Stomach smooth muscle (tissue), 2 donors: ENCODE measurements at regions not wholly inside any gene's neighbourhood (a gene's known extent, or its start where the extent isn't known, plus 50 kb on each side); places are given as distances from the start of the nearest gene placed in this dataset.

ENCODE experiments used
- H3K27ac ChIP-seq: one replicate; pipeline ENCODE4 v1.7.0; 2013; ENCODE audit warnings: mild to moderate bottlenecking, low read length, inconsistent platforms
- H3K27me3 ChIP-seq, 2 donors: one replicate each; pipeline ENCODE4 v1.7.0; 2013; ENCODE audit warnings: low read length in 2 of 2; ENCODE audit not compliant: insufficient read depth in 2 of 2, control insufficient read depth in 1 of 2
- H3K36me3 ChIP-seq, 2 donors: one replicate each; pipeline ENCODE4 v1.7.0; 2013; ENCODE audit warnings: low read length in 2 of 2; ENCODE audit not compliant: control insufficient read depth in 2 of 2, insufficient read depth in 2 of 2
- H3K4me1 ChIP-seq: one replicate; pipeline ENCODE4 v1.7.0; 2013; ENCODE audit warnings: low read length; ENCODE audit not compliant: control insufficient read depth, insufficient read depth
- H3K4me3 ChIP-seq, 2 donors: one replicate each; pipeline ENCODE4 v1.7.0; 2013; ENCODE audit warnings: low read length in 2 of 2
- H3K9ac ChIP-seq, 2 donors: one replicate each; pipeline ENCODE4 v1.7.0; 2013; ENCODE audit warnings: low read length in 2 of 2, mild to moderate bottlenecking in 1 of 2
- H3K9me3 ChIP-seq, 2 donors: one replicate each; pipeline ENCODE4 v1.7.0; 2013; ENCODE audit warnings: low read length in 2 of 2; ENCODE audit not compliant: control insufficient read depth in 2 of 2
- donor health status: healthy.
- donor health status: Pancreatic carcinoma.

DNA sequence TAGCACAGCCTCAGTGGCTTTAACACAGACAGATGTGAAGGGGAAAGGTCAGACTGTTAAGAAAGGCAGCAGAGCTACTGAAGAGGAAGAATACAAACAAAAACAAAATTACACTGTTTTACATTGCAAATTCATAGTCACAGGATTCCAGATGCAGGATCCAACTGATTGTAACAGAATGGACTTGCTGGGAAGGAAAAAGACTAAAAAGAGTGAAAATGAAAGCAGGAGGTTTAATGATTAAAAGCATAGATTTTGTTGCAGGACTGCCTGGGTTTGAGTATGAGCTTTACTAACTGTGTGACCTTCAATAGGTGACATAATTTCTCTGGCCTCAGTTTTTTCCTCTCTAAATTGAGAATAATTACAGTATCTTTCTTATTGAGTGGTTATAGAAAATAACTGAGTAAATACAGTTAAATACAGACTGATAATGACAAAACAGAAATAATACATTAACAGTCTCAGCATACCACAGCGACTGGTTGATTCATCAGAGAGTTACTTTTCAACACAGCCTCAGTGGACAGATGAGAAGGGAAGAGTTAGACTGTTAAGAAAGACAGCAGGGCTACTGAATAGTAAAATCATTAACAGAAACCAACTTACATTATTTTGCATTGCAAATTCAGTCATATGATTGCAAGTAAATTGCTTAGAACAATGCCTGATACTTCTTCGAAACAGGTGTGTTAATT, 704.2 kb upstream of the TENM4 start:
- Histone ChIP-seq H3K9ac (no peak overlapping the region), H3K4me3 (no peak overlapping the region), H3K27me3 (no peaks in the 10 kb centered on the region), H3K27ac (no peak overlapping the region), H3K9me3 (no peaks in the 10 kb centered on the region), H3K4me1 (no peaks in the 10 kb centered on the region), H3K36me3 (no peaks in the 10 kb centered on the region)

- Histone ChIP-seq H3K27me3 (no peaks in the 10 kb centered on the region), H3K4me3 (no peak overlapping the region), H3K27ac (no peak overlapping the region), H3K4me1 (no peaks in the 10 kb centered on the region), H3K9me3 (no peaks in the 10 kb centered on the region), H3K36me3 (no peaks in the 10 kb centered on the region), H3K9ac (no peak overlapping the region)
Observed at GRCh38 chr11:80136991-80137390, 696.2 kb upstream of the TENM4 start.

DNA sequence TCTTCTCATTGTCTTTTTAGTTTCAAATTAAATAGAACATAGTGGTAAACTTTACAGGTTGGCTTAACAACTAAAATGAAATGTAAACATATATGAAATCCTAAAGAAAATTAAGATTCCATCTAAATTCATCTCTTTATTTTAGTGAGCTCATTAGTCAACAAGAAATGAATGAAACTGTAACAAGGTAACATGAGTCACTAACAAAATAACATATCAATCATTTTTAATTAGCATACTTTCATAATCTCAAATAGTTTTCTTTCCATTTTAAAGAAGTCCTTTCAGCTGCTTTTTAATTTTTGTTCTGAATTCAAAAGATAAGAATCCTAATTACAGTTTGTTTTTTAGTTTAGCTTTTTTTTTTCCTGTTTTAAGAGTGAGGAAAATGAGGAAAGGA, 688.6 kb upstream of the TENM4 start:
- Histone ChIP-seq H3K36me3 (no peaks in the 10 kb centered on the region), H3K27ac (no peak overlapping the region), H3K9me3 (no peaks in the 10 kb centered on the region), H3K27me3 (no peaks in the 10 kb centered on the region), H3K4me3 (no peak overlapping the region), H3K9ac (no peak overlapping the region), H3K4me1 (no peaks in the 10 kb centered on the region)

GRCh38 chr11:80122211-80122610, 681.4 kb upstream of the TENM4 start:
- Histone ChIP-seq H3K27ac (no peak overlapping the region), H3K4me3 (no peak overlapping the region), H3K27me3 (no peaks in the 10 kb centered on the region), H3K4me1 (no peaks in the 10 kb centered on the region), H3K36me3 (no peaks in the 10 kb centered on the region), H3K9me3 (peaks cover 0 to 2% of the 10 kb centered on the region in 2 donors), H3K9ac (no peak overlapping the region)

GRCh38 chr11:80118073-80118472, 677.2 kb upstream of the TENM4 start:
- Histone ChIP-seq H3K4me3 (no peak overlapping the region), H3K9me3 (peaks cover 0 to 2% of the 10 kb centered on the region in 2 donors), H3K9ac (no peak overlapping the region), H3K27me3 (no peaks in the 10 kb centered on the region), H3K4me1 (no peaks in the 10 kb centered on the region), H3K36me3 (no peaks in the 10 kb centered on the region), H3K27ac (no peak overlapping the region)

DNA sequence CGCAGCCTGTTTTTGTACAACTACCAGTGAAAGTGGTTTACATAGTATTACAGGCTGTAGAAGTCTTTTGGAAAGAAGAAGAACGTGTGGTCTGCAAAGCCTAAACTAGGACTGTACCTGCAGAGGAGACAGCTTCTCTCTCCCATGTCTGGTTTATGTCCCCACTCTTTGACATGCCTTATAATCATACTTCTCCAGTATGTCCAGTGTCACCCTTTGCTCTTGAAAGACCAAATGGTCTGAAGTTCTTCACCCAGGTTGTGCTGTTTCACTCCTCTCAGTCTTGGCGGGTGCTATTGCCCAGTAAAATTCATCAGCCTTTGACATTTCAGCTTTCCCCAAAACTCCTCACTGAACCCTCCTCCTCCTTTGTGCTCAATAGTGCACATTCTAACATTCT, 676.0 kb upstream of the TENM4 start:
- H3K9ac ChIP-seq: no peak overlapping the region
- H3K36me3 ChIP-seq: no peaks in the 10 kb centered on the region
- no peak overlapping the region for H3K27ac ChIP-seq
- no peaks in the 10 kb centered on the region for H3K4me1 ChIP-seq
- peaks cover 0 to 2% of the 10 kb centered on the region in 2 donors for H3K9me3 ChIP-seq
- H3K27me3 ChIP-seq: no peaks in the 10 kb centered on the region
- no peak overlapping the region for H3K4me3 ChIP-seq

DNA sequence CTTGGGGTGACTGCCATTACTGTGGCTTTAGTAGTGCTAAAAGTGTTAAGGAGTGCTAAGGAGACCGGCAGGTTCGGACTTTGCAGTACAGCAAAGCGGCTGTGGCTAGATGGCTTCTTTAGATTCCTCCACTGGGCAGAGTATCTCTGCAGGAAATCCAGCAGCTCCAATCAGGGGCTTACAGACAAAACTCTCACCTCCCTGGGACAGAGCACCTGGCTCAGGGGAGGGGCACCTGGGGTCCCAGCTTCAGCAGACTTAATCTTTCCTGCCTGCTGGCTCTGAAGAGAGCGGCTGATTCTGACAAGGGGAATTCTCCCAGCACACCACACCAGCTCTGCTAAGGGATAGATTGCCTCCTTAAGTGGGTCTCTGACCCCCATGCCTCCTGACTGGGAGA, 668.8 kb upstream of the TENM4 start:
- Histone ChIP-seq H3K9me3 (no peaks in the 10 kb centered on the region), H3K36me3 (no peaks in the 10 kb centered on the region), H3K9ac (no peak overlapping the region), H3K4me1 (no peaks in the 10 kb centered on the region), H3K27me3 (no peaks in the 10 kb centered on the region), H3K27ac (no peak overlapping the region), H3K4me3 (no peak overlapping the region)

GRCh38 chr11:80109031-80109430, 668.2 kb upstream of the TENM4 start:
- Histone ChIP-seq H3K9ac (no peak overlapping the region), H3K27ac (no peak overlapping the region), H3K9me3 (no peaks in the 10 kb centered on the region), H3K4me3 (no peak overlapping the region), H3K36me3 (no peaks in the 10 kb centered on the region), H3K27me3 (no peaks in the 10 kb centered on the region), H3K4me1 (no peaks in the 10 kb centered on the region)

- Histone ChIP-seq H3K9ac (no peak overlapping the region), H3K27me3 (no peaks in the 10 kb centered on the region), H3K36me3 (no peaks in the 10 kb centered on the region), H3K27ac (no peak overlapping the region), H3K9me3 (no peaks in the 10 kb centered on the region), H3K4me3 (no peak overlapping the region), H3K4me1 (no peaks in the 10 kb centered on the region)
Observed at GRCh38 chr11:80107415-80107814, 666.6 kb upstream of the TENM4 start.

DNA sequence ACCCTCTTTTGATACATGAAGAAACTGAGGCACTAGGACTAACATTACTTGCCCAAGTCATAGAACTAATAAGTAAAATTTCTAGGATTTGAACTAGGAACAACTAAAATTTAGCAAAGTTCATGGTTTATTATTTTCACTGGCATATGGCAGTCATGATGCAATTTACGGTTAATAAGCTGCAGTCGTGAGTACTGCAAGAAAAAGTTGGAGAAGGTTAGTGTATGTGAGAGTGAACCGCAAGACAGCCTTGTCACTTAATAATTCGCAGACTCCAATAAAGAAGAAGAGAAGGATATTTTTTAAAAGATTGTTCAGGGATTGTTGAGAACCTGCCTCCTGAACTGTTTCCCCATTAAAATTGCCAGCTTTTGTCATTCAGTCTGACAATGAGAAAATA, 663.4 kb upstream of the TENM4 start:
- Histone ChIP-seq H3K4me1 (no peaks in the 10 kb centered on the region), H3K27me3 (no peaks in the 10 kb centered on the region), H3K27ac (no peak overlapping the region), H3K4me3 (no peak overlapping the region), H3K9me3 (no peaks in the 10 kb centered on the region), H3K9ac (no peak overlapping the region), H3K36me3 (no peaks in the 10 kb centered on the region)

DNA sequence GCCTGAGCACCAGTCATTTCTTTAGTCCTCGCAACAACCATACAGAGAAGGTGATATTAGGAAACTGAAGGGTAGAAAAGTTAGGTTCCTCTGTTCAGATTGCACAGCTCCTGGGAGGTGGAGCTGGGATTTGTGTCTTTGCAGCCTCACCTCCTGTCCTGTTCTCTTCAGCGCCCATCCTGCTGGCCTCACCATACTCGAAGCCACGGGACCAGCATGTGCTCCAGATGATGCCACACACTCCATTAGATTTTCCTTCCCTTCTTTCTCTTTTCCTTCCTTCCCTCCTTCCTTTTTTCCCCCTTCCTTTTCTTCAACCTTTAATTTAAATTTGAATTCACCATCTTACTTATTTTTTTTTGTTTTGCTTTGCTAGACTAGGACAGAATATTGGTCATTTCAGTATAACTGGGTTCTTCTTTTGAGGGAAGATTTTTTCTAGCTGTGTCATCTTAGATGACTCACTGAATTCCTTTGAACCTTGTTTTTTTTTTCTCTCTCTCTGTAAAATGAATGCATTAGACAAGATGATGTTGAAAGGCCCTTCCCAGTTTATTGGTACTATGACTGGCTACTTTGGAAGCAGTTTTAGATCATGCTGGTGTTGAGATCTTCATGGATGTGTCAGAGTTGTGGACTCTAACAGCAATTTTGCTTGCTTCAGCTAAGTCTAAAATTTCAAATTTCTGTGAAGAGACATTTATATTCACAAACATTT, 662.5 kb upstream of the TENM4 start:
- Histone ChIP-seq H3K27me3 (no peaks in the 10 kb centered on the region), H3K27ac (no peak overlapping the region), H3K9ac (no peak overlapping the region), H3K9me3 (no peaks in the 10 kb centered on the region), H3K36me3 (no peaks in the 10 kb centered on the region), H3K4me3 (no peak overlapping the region), H3K4me1 (no peaks in the 10 kb centered on the region)
